GM18507 (cell line): ENCODE measurements at regions not wholly inside any gene's neighbourhood (a gene's known extent, or its start where the extent isn't known, plus 50 kb on each side); places are given as distances from the start of the nearest gene placed in this dataset.
"Not testable (repeated sequence)": the region's sequence is repeated elsewhere in the genome, so short reads cannot be mapped to it uniquely, and the experiment has no call there.

Source experiments
- DNase-seq: peaks from one replicate; pipeline ENCODE4 v3.0.0; 2011; ENCODE audit warnings: low read depth; ENCODE audit not compliant: insufficient read length; ENCODE audit errors: extremely low spot score
- FAIRE-seq: peaks from 2 replicates; lab custom pipeline; 2011; peaks lifted over from hg19 to GRCh38; lab: Jason Lieb, UNC

GRCh38 chr22:48624401-48624800 is 1203.3 kb downstream of the BRD1 start:
- no peak for FAIRE-seq
- no peak for DNase-seq

GRCh38 chr22:48622891-48623545 is 1204.7 kb downstream of the BRD1 start:
- DNase-seq (no peak), FAIRE-seq (no peak)

GRCh38 chr22:48621085-48621484 is 1206.6 kb downstream of the BRD1 start:
- FAIRE-seq (no peak), DNase-seq (no peak)

GRCh38 chr22:48620460-48620859 is 1207.2 kb downstream of the BRD1 start:
- not testable (repeated sequence) for FAIRE-seq, DNase-seq

GRCh38 chr22:48619721-48620120 is 1208.0 kb downstream of the BRD1 start:
- no peak for DNase-seq
- FAIRE-seq, result no peak

- FAIRE-seq (no peak), DNase-seq (no peak)
Observed at GRCh38 chr22:48618326-48618725, 1209.3 kb downstream of the BRD1 start.

- FAIRE-seq, result no peak
- no peak for DNase-seq
Observed at GRCh38 chr22:48616656-48617055, 1211.0 kb downstream of the BRD1 start.

- FAIRE-seq, result no peak
- DNase-seq, result no peak
Observed at GRCh38 chr22:48615171-48616008, 1212.3 kb downstream of the BRD1 start.

- FAIRE-seq, result no peak
- no peak for DNase-seq
Observed at GRCh38 chr22:48613566-48614200, 1214.0 kb downstream of the BRD1 start.

GRCh38 chr22:48612077-48612995 is 1215.3 kb downstream of the BRD1 start:
- FAIRE-seq (no peak), DNase-seq (no peak)

GRCh38 chr22:48609279-48609865 is 1218.3 kb downstream of the BRD1 start:
- FAIRE-seq (no peak), DNase-seq (no peak)

GRCh38 chr22:48607901-48608662 is 1219.6 kb downstream of the BRD1 start:
- DNase-seq (no peak), FAIRE-seq (no peak)

- no peak for FAIRE-seq
- no peak for DNase-seq
Observed at GRCh38 chr22:48606684-48607307, 1220.9 kb downstream of the BRD1 start.

- FAIRE-seq, result no peak
- DNase-seq, result no peak
Observed at GRCh38 chr22:48605856-48606481, 1221.7 kb downstream of the BRD1 start.

- FAIRE-seq, result no peak
- no peak for DNase-seq
Observed at GRCh38 chr22:48605125-48605524, 1222.5 kb downstream of the BRD1 start.

GRCh38 chr22:48603621-48604320 is 1223.9 kb downstream of the BRD1 start:
- DNase-seq, result no peak

More at GRCh38 chr22:48603621-48604320, 1223.9 kb downstream of the BRD1 start:
- FAIRE-seq, result no peak
